DND-41 (cell line): ENCODE measurements at regions not wholly inside any gene's neighbourhood (a gene's known extent, or its start where the extent isn't known, plus 50 kb on each side); places are given as distances from the start of the nearest gene placed in this dataset.

Source experiments
- CTCF ChIP-seq: IDR thresholded peaks from 2 replicates; pipeline ENCODE4 v1.5.1; 2012; ENCODE audit warnings: borderline replicate concordance, low read length, moderate library complexity, mild to moderate bottlenecking; ENCODE audit not compliant: poor library complexity, severe bottlenecking; ENCODE audit errors: extremely low read depth
- EZH2 ChIP-seq: IDR thresholded peaks from 3 replicates; pipeline ENCODE4 v1.6.1; 2012; ENCODE audit warnings: borderline replicate concordance, low read depth, mild to moderate bottlenecking, moderate library complexity, low read length, inconsistent platforms; ENCODE audit not compliant: severe bottlenecking

- no peak for TF ChIP-seq CTCF
- TF ChIP-seq EZH2 = no peak
Measured at GRCh38 chr2:16327326-16327725, 338.3 kb downstream of the CYRIA start.
